ENCODE measurements at regions not wholly inside any gene's neighbourhood (a gene's known extent, or its start where the extent isn't known, plus 50 kb on each side); places are given as distances from the start of the nearest gene placed in this dataset.

DNA sequence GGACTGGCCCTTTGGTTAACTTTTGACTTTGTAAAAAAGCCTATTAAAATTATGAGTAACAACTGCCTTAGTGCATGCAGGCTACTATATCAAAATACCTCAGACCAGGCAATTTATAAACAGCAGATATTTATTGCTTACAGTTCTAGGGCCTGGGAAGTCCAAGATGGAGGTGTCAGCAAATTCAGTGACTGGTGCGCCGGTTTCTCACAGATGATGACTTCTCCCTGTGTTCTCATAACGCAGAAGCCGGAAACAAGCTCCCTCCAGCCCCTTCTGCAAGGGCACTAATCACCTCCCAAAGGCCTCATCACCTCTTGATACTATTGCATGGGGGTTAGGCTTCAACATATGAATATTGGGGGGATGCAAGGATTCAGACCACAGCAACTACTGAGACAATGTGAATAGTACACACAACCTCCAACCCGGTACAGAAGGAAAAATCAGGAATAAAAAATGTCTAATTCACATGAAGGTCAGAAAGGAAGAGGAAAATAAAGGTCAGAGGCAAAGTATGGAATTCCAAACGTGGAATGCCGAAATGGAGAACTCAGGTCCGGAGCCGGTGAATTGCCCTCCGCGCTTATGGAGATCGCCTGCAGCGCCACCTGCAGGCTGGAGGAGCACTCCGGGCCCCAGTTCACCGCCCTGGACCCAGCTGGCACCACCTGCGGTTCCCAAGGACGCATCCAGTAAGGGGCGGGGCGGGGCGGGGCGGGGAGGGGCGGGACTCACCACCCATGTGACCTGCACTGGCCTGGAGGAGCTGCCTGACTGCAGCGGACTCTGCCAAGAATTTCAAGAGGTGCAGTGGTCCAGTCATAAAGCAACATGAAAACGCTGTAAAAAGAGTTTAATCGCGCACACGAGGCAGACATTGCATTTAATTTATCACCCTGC lies 203.4 kb downstream of the KIF26A start:
- no peak for DNase-seq (ENCODE audit: low read depth)

DNA sequence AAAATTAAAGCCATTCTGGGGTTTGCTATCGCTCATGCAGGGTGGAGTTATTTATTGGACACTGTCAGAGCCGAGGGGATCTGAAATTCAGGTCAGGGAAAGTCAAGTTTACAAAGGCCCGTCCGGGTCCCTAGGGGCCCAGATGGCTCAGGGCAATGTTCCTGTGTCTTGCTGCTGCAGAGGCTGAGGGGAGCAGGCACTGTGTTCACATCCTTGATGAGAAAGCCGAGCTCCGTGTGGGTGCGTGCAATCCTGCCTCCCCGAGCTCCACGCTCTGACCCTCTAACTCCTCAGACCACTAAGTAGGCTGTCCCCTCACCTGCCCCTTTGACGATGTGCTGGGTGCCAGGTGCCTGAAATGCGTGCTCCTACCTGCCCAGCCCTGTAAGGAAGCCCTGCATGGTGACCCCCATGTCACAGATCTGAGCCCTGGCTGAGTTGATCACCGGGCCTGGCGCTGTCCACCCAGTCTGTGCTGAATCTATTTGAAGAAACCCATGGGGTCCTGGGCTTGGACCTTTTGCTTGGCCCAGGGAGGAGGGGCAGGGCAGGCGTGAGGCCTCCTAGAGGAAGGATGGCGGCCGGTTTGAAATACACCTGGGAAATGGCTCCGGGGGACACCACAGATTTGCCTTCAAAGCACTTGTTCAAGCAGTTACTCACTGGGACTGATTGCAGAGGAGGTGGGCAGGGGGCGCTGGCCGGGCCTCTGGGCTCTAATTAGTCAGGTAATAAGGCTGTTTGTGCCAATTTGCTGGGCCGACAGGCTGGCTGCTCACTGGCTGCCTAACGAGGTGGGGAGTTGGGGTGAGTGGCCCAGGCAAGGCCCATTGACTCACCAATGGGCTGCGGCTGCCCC lies 204.3 kb downstream of the KIF26A start:
- no peak for DNase-seq (ENCODE audit: low read depth)

DNA sequence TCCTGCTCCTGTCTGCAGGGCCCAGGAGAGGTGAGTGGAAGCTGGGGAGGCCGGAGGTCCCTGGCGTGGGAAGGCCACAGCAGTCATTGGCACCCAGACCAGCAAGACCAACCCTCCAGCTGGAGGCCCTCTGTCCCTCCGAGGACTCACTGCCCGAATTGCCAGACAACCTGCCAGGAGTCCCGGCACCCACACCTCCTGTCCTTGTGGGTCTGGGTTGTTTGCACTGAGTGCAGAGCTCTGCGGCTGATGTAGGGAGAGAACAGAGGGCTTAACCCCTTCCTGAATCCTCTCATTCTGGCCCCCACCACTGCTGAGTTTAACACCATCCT lies 204.9 kb downstream of the KIF26A start:
- DNase-seq (ENCODE audit: low read depth): no peak

DNA sequence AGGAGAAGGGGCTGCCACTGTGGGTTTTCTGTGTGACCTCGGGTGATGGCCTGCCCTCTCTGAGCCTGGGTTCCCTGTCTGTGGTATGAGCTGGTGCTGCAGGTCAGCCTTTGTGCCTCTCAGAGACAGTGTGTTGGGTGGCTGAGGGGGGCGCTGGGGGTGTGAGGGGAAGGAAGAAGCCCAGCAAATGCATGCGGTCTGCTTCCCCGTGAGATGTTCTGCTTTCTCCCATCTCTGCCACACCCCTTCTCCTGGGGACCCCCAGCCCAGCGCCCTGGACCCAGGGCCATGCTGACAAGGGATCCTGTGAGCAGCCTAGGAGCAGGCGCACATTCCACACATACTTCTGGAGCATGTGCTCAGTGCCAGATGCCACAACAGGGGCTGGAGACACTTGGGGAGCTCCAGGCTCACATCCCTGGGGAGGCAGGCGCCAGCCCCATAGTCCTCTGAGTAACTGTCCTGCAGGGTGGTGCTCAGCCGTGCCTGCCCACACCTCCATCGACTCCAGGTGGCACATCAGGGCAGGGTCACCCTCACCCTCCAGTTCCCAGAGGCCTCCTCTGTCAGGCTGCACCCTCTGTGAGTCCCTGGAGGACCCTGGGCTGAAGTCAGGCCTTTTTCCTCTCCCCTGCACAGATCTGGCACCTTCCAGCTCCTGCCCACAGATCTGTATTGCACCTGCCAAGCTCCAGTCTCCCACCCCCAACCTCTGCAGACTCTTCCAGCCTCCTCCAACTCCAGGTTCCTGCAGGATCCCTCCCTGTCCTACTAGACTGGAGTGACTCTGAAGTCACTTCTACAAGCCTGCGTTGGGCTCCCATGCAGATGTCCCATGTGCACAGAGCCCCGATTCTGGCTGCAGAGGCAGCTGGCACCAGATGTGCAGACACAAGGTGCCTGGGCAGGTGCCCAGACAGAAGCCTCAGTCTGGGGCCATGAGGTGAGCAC lies 205.6 kb downstream of the KIF26A start:
- no peak for DNase-seq (ENCODE audit: low read depth)

DNA sequence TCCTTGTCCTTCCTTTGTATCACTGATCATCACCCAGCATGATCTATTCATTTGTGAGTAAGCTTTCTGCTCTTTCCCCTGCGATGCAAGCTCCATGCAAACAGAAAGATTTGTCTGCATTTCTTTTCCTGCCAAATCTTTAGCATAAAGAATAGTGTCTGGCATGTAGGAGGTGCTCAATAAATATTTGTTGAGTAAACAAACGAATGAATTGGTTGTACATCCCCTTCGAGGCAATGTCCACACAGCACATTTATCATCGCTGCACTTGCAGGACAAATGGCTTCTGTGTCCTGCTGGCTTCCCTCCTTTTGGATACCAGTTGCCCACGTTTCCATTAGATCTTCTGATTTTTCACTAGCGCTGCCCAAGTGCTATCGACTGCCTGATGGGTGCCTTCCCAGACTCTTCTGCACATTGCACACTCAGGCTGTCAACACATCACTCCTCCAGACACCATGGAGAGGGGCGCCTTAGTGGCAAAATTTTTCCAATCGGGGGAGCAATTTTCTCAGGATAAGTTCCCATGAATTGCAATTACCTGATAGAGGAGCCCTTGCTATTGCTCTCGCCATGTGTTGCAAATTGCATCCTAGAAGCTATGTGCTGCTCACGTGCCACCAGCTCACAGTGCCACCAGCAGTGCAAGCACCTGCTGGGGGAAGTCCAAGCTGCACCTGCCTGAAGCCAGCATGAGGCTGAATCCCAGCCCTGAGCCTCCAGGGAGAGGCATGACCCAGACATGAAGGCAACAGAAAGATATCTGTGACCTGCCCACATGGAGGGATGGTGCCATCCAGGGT lies 206.6 kb downstream of the KIF26A start:
- no peak for DNase-seq (ENCODE audit: low read depth)

DNA sequence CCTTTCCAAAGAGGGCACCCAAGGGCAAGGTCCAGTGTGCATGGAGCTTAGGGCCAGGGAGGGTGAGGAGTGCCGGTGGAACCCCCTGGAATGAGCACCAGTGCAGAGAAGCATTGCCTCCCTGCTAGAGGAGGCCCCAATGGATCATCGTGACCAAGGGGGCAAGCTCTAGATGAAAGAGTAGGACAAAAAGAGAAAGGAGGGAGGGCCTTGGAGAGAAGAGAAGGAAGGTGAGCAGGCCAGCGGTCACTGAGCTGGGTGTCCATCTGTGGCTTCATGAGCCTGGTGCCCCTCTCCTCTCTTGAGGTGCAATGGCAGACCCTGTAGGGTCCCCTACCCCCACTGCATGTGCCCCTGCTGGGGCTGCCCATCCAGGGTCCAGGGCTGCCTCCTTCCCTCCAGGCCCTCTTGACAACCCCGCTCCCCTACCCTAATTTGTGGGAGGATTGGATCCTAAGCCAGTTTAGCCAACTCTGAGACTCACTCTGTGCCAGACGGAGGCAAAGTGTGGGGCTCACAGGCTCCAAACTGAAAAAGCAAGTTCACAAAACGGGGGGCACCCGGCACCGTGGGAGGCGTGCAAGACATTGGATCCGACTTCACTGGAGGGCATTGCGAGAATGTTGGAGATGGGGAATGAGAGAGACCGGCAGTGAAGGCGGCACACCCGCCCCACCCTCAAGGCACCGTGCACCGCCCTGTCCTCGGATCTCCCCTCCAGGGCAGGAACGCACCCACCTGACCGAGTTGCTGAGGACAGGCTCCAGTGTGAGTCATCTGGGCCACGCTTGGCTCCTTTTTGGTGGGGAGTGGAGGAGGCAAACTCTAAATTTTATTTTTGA lies 207.5 kb downstream of the KIF26A start:
- no peak for DNase-seq (ENCODE audit: low read depth)

DNA sequence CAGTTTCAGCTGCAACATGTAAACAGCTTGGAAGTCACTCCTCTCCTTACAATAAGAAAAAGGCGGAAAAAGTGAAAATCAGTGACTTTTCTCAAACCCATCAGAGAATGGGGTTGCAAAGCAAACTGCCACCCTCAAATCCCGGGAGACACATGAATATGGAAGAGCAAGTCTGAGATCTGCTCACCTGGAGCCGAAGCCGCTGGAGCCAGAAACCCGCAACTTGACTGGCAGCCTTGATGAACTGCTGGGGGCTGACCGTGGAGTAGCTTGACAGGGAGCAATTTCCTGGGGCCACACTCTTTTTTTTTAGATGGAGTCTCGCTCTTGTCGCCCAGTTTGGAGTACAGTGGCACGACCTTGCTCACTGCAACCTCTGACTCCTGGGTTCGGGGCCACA lies 208.2 kb downstream of the KIF26A start:
- DNase-seq (ENCODE audit: low read depth): no peak

DNA sequence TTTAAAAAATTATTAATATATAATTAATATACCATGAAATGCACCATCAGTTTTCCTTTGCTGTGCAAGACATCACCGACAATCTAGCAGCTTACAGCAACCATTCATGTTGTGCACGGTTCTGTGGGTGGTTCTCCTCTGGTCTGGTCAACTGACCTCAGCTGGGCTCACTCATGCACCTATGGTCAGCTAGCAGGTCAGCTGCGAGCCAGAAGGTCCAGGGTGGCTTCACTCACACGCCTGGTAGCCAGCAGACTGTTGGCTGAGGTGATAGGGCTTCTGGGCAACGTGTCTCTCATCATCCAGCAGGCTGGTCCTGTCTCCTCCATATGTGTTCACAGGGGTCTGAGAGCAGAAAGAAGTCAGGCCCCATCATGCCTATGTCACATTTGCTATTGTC lies 210.4 kb downstream of the KIF26A start:
- DNase-seq (ENCODE audit: low read depth): no peak

DNA sequence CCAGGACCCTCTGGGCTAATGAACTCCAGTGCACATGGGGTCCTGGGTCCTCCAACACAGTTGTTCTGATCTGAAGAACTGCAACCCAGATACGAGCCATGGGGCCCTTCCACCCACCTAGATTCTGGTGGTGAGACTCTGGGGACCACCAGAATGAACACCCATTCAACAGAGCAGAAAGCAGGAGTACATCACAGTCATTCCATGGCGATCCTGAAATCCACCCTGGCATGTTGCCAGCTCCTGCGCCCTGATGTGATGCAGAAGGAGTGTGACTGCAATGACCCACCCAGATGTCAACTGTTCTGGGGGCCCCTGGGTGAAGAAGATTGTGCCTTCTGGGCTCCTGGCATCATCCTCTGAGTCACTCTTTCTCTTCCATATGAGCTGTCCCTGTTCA lies 211.6 kb downstream of the KIF26A start:
- no peak for DNase-seq (ENCODE audit: low read depth)

DNA sequence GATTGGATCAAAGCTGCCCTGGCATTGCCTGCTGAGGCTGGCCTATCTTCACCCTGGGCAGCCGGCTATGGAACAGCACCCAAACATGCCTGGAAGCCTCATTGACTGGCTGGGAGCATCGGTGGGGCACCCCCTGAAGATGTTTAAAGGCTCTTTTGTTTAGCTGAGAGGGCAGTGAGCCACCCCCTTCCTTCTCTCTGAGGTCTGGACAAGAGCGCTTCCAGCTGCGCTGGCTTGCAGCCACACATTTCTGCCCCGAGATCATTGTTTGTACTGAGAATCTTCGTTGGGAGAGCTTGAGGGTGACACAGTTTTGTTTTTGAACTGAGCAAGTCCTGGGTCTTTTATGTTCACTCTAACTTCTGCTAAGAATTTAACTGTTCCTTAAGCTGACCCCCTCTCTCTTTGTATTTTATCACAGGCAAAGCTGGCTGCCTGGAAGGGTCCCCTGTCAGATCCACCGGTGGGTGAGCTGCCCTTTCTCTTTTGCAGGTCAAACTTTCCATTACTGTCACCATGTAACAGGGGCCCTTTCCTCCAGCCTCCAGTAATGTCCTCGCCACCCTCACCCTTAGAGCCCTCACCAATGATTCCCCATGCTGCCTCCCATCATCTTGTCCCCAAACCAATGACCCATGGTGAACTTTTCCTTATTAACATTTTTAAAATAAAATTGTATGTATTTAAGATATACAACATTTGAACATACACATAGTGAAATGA lies 212.2 kb downstream of the KIF26A start:
- DNase-seq (ENCODE audit: low read depth): no peak

DNA sequence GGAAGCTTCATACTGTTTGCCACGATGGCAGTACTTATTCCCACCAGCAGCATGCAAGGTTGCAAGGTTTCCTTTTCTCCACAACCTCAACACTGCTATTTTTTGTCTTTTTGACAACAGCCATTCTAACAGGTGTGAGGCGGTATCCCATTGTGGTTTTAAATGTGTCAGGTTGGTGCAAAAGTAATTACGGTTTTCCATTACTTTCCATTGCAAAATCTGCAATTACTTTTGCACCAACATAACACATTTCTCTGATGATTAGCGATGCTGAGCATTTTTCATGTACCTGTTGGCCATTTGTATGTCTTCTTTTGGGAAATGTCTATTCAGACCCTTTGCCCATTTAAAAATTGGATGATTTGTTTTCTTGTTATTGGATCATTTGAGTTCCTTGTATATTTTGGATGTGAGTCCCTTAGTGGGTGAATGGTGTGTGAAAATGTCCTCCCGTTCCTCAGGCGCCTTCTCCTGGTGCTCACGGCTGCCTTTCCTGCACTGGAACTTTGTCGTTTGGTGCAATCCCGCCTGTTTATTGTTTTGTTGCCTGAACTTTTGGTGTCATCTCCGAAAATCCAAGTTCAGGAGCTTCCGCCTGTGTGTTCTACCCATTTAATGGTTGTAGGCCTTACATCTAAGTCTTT lies 213.6 kb downstream of the KIF26A start:
- DNase-seq (ENCODE audit: low read depth): no peak

DNA sequence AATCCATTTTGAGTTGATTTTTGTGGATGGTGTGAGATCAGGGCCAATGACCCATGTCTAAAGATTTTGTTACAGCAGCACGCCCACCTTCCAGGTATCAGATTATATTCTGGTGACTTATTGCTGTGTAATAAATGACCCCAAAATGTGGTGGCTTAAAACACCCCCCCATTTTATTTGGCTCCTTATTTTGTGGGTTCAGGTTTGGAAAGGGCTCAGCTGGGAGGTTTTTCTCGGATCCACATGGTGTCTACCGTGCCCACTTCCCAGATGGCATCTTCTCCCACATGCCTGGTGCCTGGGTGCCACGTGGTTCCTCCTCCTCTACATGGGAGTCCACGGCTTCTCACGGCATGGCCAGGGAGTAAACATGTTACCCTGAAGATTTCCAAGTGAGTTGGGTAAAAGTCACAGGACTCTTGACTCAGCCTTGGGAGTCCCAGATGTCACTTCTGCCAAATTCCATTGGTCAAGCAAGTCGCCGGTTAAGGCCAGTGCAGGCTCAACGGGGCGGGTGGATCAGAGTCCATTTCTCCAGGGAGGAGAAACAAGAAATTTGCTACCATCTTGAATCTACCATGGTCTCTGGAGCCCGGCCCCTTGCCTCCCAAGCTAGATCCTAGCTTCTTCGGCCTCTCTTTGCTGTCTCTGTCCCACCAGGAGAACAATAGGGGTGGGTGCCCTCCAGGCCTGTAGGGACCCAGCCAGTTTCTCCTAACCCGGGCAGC lies 214.3 kb downstream of the KIF26A start:
- no peak for DNase-seq (ENCODE audit: low read depth)

DNA sequence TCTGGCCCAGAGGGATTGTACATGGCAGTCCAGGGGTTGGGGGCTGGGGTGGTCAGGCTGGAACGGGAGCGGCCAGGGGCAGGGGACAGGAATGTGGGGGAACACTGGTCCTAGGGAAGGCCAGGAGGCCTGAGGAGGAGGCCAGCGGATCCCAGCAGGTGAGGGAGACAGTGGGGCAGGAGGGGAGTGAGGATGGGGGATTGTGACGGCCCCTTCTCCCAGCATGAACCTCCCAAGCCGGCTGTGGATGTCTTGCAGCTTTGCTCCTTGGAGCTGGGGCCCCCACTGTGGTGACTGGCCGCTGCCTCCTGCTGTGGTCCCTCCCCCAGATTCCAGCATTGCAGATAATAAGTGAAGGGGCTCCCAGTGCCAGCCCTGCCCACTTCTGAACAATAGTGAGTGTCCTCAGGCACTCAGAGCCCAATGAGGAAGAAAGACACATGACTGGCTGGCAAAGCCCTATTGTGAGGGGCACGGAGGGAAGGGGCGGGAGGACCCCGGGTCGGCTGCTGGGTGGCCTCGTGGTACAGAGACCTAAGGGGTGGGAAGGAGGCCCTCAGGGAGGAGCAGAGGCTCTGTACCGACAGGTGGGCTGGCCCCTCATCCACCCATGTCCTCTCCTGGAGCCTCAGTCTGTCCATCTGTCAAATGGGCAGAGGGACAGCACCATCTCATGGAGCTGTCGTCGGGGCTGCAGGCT lies 215.0 kb downstream of the KIF26A start:
- DNase-seq (ENCODE audit: low read depth): no peak

DNA sequence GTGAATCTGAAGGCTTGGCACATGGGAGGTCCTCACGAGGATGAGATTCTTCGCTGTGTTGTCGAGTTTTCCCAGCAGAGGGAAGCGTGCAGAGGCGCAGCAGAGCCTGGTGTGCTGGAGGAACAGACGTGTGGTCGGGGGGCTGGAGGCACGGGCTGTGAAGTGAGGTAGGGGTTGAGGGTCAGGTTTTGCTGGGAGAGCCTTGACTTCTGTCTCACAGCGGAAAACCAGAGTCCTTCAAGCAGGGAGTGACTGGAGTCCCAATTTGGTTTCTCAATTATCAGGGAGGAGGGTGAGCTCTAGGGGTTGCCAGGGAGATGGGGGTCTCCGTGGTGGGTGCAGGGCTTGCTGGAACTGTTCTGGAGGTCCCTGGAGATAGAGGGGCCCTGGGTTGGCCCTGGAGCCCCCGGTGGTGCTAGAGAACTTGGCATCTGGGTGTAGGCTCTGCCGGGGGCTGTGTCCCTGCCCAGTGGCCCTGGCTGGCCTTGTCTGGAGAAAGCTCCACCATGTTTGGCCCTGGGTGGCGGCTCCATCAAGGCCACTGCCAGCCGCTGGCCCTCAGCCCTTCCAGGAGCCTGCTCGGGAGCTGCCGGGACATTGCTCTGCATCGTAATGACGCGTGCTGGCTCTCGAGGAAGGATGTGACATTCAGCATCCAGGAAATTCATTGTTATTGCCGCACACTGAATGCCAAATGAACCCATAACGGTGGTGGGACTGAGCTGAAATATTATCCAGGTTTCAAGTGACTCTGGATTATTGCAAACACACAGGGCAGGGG lies 215.7 kb downstream of the KIF26A start:
- no peak for DNase-seq (ENCODE audit: low read depth)

DNA sequence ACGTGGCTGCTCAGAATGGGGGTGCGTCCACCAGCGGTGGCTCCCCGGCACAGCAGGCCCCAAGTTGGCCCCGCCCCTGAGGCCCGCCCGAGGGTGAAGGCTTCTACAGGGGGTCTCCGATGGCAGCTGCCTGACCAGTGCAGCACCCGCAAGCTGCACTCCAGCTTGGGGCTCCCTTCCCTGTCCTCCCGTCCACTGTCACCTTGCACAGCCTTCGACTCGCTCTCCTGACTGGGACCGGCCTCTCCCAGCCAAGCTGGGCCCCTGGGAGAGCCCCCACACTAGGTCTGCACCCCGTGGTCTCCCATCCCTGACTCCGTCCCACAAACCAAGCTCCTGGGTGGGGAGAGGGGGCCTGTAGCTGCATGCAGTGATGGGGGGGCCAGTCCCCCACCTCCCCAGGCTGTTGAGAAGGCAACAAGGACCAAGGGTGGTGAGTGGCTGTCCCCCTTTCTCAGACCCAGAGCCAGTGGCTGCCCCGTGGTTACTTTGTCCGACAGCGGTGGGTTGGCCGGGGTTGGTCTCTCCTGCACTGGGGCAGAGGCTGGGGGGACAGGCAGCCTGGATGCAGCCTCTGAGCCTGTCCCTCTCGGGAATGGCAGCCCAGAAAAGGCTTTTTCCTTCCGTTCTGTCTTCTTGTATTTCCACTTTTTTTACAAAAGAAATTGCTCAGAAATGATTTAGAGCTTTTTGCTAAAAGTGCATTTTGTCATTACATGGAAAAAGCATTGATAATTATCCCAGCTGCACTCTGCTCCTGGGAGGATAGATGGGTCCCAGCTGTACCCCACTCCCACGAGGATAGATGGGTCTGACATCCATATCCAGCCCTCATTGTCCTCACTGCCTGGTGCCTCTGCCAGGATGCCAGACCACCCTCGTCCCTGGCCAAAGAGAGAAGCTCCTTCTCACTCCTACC lies 217.0 kb downstream of the KIF26A start:
- no peak for DNase-seq (ENCODE audit: low read depth)

Data from non-pigmented ciliary epithelial cell (primary cell).